ENCODE measurements at regions not wholly inside any gene's neighbourhood (a gene's known extent, or its start where the extent isn't known, plus 50 kb on each side); places are given as distances from the start of the nearest gene placed in this dataset.
A peak's percentile ranks its signal among the peaks of the same experiment; 100 is the strongest.

DNA sequence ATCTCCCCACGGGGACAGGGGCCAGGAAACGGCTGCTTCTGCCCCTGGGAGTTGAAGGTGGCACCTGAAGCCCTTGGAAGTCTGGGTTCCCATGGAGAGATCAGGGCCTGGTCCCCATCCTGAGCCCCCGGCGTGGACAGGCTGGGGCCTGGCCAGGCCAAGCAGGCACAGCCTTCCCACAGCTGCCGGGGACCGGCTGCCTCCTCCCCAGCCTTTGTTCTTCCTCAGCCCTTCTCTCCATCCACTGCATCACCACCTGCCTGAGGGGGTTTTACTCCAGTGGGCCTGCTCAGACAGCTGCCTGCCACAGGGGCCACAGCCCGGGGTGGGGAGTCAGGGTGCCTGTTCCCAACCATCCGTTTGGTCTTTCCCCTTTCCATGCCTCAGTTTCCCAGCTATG lies 187.7 kb downstream of the INHBB start:
- H3K4me1 ChIP-seq (ENCODE audit: control insufficient read depth, insufficient read depth, low read length): peaks cover 6% of the 10 kb centered on the region
- H3K27me3 ChIP-seq (ENCODE audit: control insufficient read depth, insufficient read depth, low read length): no peaks in the 10 kb centered on the region
- no peaks in the 10 kb centered on the region for H3K36me3 ChIP-seq (ENCODE audit: control insufficient read depth, insufficient read depth, low read length)
- DNase-seq (ENCODE audit: low read depth in 4 of 6, low spot score in 6 of 6): no peak
- no peak overlapping the region for H3K27ac ChIP-seq (ENCODE audit: low read depth, low read length)
- no peak overlapping the region for H3K4me3 ChIP-seq (ENCODE audit: low read depth, low read length)
- no peaks in the 10 kb centered on the region for H3K9me3 ChIP-seq (ENCODE audit: control insufficient read depth, insufficient read depth, low read length)
- WGBS (ENCODE audit: insufficient coverage): 79% methylated on average over 4 of the region's 8 CpGs

DNA sequence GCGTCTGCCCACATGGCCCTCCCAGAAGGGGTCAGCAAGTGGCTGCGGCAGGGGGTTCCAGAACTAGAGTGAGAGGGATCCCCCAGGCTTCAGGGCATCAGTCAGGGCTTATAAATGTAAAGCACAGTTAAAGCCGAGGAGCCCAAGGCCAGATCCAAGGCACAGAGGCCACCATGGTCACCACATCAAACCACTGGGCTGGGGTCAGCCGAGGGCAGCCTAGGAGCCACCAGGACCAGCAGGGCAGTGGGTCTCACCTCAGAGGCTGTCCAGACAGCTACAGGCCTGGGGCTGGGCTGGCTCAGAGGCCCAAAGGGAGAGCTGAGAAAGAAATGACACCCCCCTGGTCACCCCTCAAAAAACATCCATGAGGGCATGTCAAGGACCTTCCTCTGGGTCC lies 188.5 kb downstream of the INHBB start:
- Histone ChIP-seq H3K36me3 (ENCODE audit: control insufficient read depth, insufficient read depth, low read length) (no peaks in the 10 kb centered on the region), H3K27ac (ENCODE audit: low read depth, low read length) (no peak overlapping the region), H3K9me3 (ENCODE audit: control insufficient read depth, insufficient read depth, low read length) (no peaks in the 10 kb centered on the region), H3K4me3 (ENCODE audit: low read depth, low read length) (no peak overlapping the region), H3K27me3 (ENCODE audit: control insufficient read depth, insufficient read depth, low read length) (no peaks in the 10 kb centered on the region), H3K4me1 (ENCODE audit: control insufficient read depth, insufficient read depth, low read length) (peaks cover 11% of the 10 kb centered on the region)
- DNase-seq (ENCODE audit: low read depth in 4 of 6, low spot score in 6 of 6): no peak
- 96% methylated on average over 4 of the region's 4 CpGs for WGBS (ENCODE audit: insufficient coverage)

DNA sequence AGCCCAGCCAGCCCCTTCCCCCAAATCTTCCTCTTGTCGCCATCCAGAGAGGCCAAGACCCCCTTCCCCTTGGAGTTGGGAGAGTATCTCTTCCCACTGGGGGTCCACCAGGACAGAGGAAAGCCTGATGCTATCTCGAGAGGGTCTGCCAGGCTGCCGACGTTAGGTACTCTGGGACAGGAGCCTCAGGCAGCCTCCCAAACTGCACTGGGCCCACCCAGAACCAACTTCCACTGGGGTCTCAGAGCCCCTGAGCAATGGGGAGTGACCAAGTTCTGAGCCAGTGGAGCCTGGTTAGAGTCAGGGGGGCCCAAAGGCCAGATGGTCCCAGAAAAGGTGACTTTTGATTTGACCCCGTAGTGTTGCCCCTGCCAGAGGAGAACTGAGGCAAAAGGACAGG lies 189.1 kb downstream of the INHBB start:
- Histone ChIP-seq H3K27me3 (ENCODE audit: control insufficient read depth, insufficient read depth, low read length) (no peaks in the 10 kb centered on the region), H3K36me3 (ENCODE audit: control insufficient read depth, insufficient read depth, low read length) (no peaks in the 10 kb centered on the region), H3K4me1 (ENCODE audit: control insufficient read depth, insufficient read depth, low read length) (peaks cover 17% of the 10 kb centered on the region), H3K4me3 (ENCODE audit: low read depth, low read length) (no peak overlapping the region), H3K9me3 (ENCODE audit: control insufficient read depth, insufficient read depth, low read length) (no peaks in the 10 kb centered on the region), H3K27ac (ENCODE audit: low read depth, low read length) (no peak overlapping the region)
- no peak for DNase-seq (ENCODE audit: low read depth in 4 of 6, low spot score in 6 of 6)
- 93% methylated on average over 4 of the region's 5 CpGs for WGBS (ENCODE audit: insufficient coverage)

DNA sequence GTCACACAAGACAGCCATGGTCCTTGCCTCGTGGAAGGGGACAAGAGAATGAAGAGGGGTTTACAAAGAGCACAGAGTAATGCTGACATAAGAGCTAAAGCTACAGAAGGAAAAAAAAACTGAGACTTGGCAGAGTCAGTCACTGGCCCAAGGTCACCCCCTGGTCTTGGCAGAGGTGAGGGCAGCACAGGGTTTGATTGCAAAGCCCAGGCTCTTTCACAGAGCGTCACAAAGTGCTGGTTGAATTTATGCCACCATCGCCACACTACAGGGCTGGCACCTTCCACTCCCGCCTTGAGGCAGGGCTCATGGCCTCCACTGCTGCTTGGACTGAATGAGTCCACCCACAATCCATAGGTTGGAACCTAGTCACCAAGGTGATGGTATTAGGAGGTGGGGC lies 190.2 kb downstream of the INHBB start:
- no peak for DNase-seq (ENCODE audit: low read depth in 4 of 6, low spot score in 6 of 6)
- 68% methylated on average over 3 of the region's 4 CpGs for WGBS (ENCODE audit: insufficient coverage)
- Histone ChIP-seq H3K4me3 (ENCODE audit: low read depth, low read length) (no peak overlapping the region), H3K4me1 (ENCODE audit: control insufficient read depth, insufficient read depth, low read length) (peaks cover 27% of the 10 kb centered on the region), H3K36me3 (ENCODE audit: control insufficient read depth, insufficient read depth, low read length) (no peaks in the 10 kb centered on the region), H3K27me3 (ENCODE audit: control insufficient read depth, insufficient read depth, low read length) (no peaks in the 10 kb centered on the region), H3K27ac (ENCODE audit: low read depth, low read length) (no peak overlapping the region), H3K9me3 (ENCODE audit: control insufficient read depth, insufficient read depth, low read length) (no peaks in the 10 kb centered on the region)

DNA sequence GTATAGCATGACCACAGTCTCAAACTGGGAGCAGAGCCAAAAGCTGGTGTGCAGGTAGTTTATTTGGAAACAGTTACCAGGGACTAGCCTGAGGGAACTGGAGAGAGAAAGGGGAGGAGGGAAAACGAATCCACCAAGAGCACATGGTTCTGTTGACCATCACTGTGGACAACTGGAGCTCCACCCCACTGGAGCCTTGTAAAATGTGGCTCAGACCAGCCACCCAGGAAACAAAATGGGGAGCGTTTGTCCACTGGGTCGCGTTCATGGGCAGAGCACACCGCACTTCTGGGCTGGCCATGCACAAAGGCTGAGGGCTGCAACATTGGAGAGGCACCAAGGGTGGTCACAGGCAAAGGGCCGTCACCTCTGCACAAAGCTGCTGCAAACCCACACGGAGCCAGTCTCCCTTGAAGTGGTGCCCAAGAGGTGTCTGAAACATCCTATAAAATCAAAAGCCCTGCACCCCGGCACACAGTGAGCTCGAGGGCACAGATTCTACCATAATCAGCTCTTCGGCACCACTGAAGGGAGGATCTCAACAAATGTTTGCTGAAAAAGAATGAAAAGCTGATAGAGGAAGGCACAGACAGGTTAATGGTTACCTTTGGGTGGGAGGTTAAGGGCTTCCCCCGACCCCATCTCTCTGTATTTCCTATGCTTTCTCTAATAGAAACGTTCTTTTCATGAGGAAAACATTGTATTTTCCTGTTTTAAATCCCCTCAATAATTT lies 192.9 kb downstream of the INHBB start:
- no peak overlapping the region for H3K4me3 ChIP-seq (ENCODE audit: low read depth, low read length)
- no peaks in the 10 kb centered on the region for H3K27me3 ChIP-seq (ENCODE audit: control insufficient read depth, insufficient read depth, low read length)
- no peak for DNase-seq (ENCODE audit: low read depth in 4 of 6, low spot score in 6 of 6)
- H3K9me3 ChIP-seq (ENCODE audit: control insufficient read depth, insufficient read depth, low read length): no peaks in the 10 kb centered on the region
- peaks cover 32% of the 10 kb centered on the region for H3K4me1 ChIP-seq (ENCODE audit: control insufficient read depth, insufficient read depth, low read length)
- WGBS (ENCODE audit: insufficient coverage): 83% methylated on average over 6 of the region's 12 CpGs
- no peaks in the 10 kb centered on the region for H3K36me3 ChIP-seq (ENCODE audit: control insufficient read depth, insufficient read depth, low read length)
- no peak overlapping the region for H3K27ac ChIP-seq (ENCODE audit: low read depth, low read length)

DNA sequence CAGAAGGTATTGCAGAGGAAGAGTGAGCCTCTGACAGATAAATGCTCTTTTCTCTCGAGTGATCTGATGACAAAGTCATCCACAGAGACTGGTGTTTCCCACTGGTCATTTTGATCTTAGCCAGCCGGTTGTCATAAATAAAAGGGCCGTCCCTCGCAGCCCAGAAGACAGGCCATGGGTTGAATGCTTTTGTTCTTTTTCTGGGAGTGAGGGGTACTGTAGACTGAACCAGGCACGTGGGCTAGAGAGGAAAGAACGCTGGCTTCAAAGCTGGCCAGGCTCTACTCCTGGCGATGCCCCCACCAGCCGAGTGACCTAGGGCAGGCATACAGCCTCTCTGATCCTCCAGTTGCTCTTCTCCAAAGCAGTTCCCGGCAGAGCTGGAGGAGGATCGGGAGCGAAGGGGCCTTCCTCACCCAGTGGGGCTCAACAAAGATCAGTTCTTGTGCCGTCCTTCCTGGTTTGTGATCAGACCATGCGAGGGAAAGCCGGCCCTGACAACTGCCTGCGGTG lies 193.5 kb downstream of the INHBB start:
- Histone ChIP-seq H3K4me1 (ENCODE audit: control insufficient read depth, insufficient read depth, low read length) (peaks cover 27% of the 10 kb centered on the region), H3K27ac (ENCODE audit: low read depth, low read length) (no peak overlapping the region), H3K9me3 (ENCODE audit: control insufficient read depth, insufficient read depth, low read length) (no peaks in the 10 kb centered on the region), H3K27me3 (ENCODE audit: control insufficient read depth, insufficient read depth, low read length) (no peaks in the 10 kb centered on the region), H3K36me3 (ENCODE audit: control insufficient read depth, insufficient read depth, low read length) (no peaks in the 10 kb centered on the region), H3K4me3 (ENCODE audit: low read depth, low read length) (no peak overlapping the region)
- no peak for DNase-seq (ENCODE audit: low read depth in 4 of 6, low spot score in 6 of 6)
- 65% methylated on average over 14 of the region's 15 CpGs for WGBS (ENCODE audit: insufficient coverage)

DNA sequence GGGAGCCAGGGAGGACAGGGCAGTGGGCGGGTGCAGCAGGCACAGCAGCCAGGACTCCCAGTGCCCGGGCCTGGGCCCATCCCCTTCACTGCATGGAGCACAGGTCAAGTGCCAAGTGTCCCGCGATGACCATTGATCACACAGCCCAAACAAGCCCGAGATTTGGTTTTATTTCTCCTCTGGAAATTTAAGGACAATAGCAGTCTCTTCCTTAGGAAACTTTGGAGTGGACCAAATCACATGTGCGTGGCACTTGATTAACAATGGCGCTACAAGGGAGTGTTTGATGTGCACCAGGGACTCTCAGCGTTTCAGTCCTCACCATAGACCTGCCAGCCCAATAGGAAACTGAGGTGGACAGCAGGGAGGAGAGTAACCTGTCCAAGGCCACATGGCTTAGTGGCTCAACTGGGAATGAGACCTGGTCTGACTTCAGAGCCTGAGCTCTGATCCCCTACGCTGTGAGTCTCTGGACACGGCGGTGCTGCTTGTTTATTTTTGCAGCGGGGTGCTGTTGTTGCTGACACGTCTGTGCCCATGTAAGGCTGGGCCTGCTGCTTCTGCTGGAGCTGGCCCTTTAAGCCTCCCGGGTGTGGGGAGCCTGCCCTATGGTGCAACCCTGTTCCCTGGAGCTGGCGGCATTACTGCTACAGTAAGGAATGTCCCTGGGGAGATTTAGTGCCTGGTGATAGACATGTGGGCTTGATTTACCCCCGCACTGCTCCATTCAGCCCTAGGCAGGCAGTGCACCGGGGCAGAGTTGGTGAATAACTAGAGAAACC lies 194.2 kb downstream of the INHBB start:
- Histone ChIP-seq H3K27me3 (ENCODE audit: control insufficient read depth, insufficient read depth, low read length) (no peaks in the 10 kb centered on the region), H3K9me3 (ENCODE audit: control insufficient read depth, insufficient read depth, low read length) (no peaks in the 10 kb centered on the region), H3K4me3 (ENCODE audit: low read depth, low read length) (no peak overlapping the region), H3K36me3 (ENCODE audit: control insufficient read depth, insufficient read depth, low read length) (no peaks in the 10 kb centered on the region), H3K27ac (ENCODE audit: low read depth, low read length) (no peak overlapping the region), H3K4me1 (ENCODE audit: control insufficient read depth, insufficient read depth, low read length) (peaks cover 27% of the 10 kb centered on the region)
- WGBS (ENCODE audit: insufficient coverage): 67% methylated on average over 16 of the region's 17 CpGs
- DNase-seq (ENCODE audit: low read depth in 4 of 6, low spot score in 6 of 6): peak in 1 of 6 donors; percentile 51

DNA sequence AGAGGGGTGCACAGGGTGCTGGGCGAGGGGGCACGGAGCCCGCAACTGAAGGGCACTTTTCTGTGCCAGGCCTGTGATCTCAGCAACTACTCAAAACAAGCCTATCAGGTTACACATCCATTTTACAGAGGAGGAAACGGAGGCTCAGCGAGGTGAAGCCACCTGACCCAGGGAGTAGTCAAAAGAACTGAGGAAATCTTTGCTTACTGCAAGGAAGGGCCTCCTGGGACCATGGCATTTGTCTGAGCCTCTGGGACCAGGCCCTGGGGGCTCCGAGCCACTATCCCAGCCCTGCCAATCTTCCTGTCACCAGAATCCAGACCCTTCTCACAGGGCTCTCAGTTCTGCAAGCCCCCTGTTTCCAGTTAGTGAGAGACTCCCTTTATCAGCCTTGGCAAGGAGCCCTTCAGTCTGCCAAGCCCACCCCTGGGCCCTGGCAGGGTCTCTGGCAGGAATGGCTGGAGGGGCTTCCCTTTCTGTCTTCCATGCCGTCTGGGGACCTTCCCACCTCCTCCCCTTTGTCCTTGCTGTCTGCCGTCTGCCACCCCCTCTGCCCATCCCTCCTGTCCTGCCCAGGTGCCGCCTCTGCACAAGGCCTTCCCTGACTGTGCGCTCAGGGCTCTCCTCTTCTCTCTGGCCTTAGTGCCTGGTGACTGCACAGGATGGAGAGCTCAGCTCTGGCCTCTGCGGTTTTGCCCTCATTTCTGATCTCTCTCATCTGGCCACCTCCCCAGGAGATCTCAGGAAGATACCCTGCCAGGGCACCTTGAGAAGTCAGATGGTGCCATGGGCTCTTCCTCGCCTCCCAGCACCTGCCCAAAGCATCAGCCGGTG lies 194.7 kb upstream of the GLI2 start:
- no peaks in the 10 kb centered on the region for H3K27me3 ChIP-seq (ENCODE audit: control insufficient read depth, insufficient read depth, low read length)
- H3K9me3 ChIP-seq (ENCODE audit: control insufficient read depth, insufficient read depth, low read length): no peaks in the 10 kb centered on the region
- no peak overlapping the region for H3K27ac ChIP-seq (ENCODE audit: low read depth, low read length)
- WGBS (ENCODE audit: insufficient coverage): 72% methylated on average over 10 of the region's 13 CpGs
- H3K36me3 ChIP-seq (ENCODE audit: control insufficient read depth, insufficient read depth, low read length): no peaks in the 10 kb centered on the region
- no peak overlapping the region for H3K4me3 ChIP-seq (ENCODE audit: low read depth, low read length)
- DNase-seq (ENCODE audit: low read depth in 4 of 6, low spot score in 6 of 6): no peak
- peaks cover 28% of the 10 kb centered on the region for H3K4me1 ChIP-seq (ENCODE audit: control insufficient read depth, insufficient read depth, low read length)

DNA sequence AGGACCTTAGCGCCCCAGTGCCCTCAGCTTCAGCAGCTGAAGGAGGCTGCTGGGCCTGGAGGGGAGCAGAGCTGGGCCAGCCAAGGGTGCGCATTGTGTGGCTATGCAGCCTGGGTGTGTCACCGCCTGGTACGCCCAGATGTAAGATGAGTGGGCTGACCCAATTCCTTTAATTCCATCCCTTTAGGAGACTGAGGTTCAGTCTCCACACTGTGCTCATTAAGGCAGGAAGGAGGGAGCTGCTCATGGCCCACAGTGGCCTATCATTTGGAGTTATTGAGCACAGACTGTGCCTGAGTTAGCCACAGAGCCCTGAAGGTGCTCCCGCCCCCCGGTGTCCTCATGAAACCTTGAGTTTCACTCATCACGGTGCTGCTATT lies 194.1 kb upstream of the GLI2 start:
- H3K36me3 ChIP-seq (ENCODE audit: control insufficient read depth, insufficient read depth, low read length): no peaks in the 10 kb centered on the region
- H3K9me3 ChIP-seq (ENCODE audit: control insufficient read depth, insufficient read depth, low read length): no peaks in the 10 kb centered on the region
- no peaks in the 10 kb centered on the region for H3K27me3 ChIP-seq (ENCODE audit: control insufficient read depth, insufficient read depth, low read length)
- 90% methylated on average over 6 of the region's 7 CpGs for WGBS (ENCODE audit: insufficient coverage)
- peaks cover 34% of the 10 kb centered on the region for H3K4me1 ChIP-seq (ENCODE audit: control insufficient read depth, insufficient read depth, low read length)
- H3K4me3 ChIP-seq (ENCODE audit: low read depth, low read length): no peak overlapping the region
- no peak overlapping the region for H3K27ac ChIP-seq (ENCODE audit: low read depth, low read length)
- DNase-seq (ENCODE audit: low read depth in 4 of 6, low spot score in 6 of 6): no peak

All from spinal cord (tissue), 9 donors.